ENCODE measurements at regions not wholly inside any gene's neighbourhood (a gene's known extent, or its start where the extent isn't known, plus 50 kb on each side); places are given as distances from the start of the nearest gene placed in this dataset.

DNA sequence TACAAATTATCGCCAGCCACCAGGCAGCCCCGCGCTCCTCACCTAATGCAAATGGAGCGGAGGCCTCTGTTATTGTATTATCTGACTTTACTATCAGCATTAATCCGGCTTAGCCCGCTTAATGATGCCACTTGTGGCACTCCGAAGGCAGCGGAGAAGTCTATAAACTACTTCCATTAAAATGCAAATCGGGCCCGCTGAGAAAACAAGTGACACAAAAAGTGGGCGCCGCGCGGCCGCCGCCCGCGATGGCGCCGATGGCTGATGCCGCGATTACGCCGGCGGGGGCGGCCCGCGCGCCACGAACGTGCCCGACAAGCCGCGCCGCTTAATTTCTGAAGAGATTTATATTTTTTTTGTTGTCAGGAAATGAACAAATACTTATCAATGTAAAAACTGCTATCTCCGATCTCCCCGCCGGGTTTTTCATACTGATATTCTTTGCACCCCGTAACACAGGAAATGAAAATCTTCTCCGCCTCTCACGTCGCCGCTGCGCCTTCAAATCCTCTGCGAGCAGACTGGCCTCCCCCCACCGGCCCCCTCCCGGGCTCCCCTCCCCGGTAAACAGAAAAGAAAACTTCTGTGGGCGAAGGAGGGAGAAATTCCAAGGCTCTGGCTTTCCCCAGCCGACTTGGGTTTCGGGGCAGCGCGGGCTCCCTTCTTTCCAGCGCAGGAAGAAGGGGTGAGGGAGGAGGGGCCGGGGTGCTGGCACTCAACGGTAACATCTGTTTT lies 221.8 kb downstream of the INSIG2 start:
- Histone ChIP-seq H2AFZ (ENCODE audit: control insufficient read depth, low read depth, low read length) (peak overlapping the region; percentile 3; the same call in 1 of the 2 replicates), H3K9me3 (replicated peaks; ENCODE audit: control insufficient read depth, insufficient read depth, low read length) (no peaks in the 10 kb centered on the region), H3K36me3 (ENCODE audit: control insufficient read depth in 2 of 2, insufficient read depth in 2 of 2, low read length in 1 of 2) (no peaks in the 10 kb centered on the region), H3K79me2 (ENCODE audit: control insufficient read depth, insufficient read depth, low read length) (no peaks in the 10 kb centered on the region), H3K4me1 (ENCODE audit: control insufficient read depth, insufficient read depth, low read length) (no peaks in the 10 kb centered on the region), H3K4me2 (ENCODE audit: control insufficient read depth, insufficient read depth) (no peak overlapping the region), H3K9ac (ENCODE audit: control insufficient read depth, insufficient read depth, low read length) (peak overlapping the region; percentile 2; the same call in 1 of the 2 replicates), H4K20me1 (ENCODE audit: control insufficient read depth, insufficient read depth) (no peaks in the 10 kb centered on the region), H3K27ac (ENCODE audit: control insufficient read depth, insufficient read depth) (no peak overlapping the region), H3K4me3 (peak overlapping the region; percentile 40; the same call in 1 of the 2 replicates), H3K27me3 (replicated peaks in 1 of 2; ENCODE audit: control insufficient read depth in 2 of 2, insufficient read depth in 2 of 2, low read length in 1 of 2) (no peaks in the 10 kb centered on the region)
- CTCF ChIA-PET: no interaction called here
- intact Hi-C loops (cut with micrococcal nuclease; ENCODE audit: unreplicated experiment) (no loop called here), in situ Hi-C loops (cut with MboI) (no loop called here)
- RAD21 ChIA-PET (ENCODE audit: unreplicated experiment): no interaction called here
- 6% methylated on average over 53 of the region's 56 CpGs for WGBS (ENCODE audit: insufficient coverage, insufficient replicate concordance, low lambda C conversion rate, missing lambda C conversion rate)
- SMC1A ChIA-PET (ENCODE audit: uncharacterized antibody, unreplicated experiment): no interaction called here
- no TSS peak for BruUV-seq (replicated peaks)
- DNase-seq (ENCODE audit: low read depth, low spot score) (no peak), FAIRE-seq (no peak), ATAC-seq (peak; percentile 48)
- POLR2A ChIA-PET: no interaction called here
- TF ChIP-seq, protein P1, sequence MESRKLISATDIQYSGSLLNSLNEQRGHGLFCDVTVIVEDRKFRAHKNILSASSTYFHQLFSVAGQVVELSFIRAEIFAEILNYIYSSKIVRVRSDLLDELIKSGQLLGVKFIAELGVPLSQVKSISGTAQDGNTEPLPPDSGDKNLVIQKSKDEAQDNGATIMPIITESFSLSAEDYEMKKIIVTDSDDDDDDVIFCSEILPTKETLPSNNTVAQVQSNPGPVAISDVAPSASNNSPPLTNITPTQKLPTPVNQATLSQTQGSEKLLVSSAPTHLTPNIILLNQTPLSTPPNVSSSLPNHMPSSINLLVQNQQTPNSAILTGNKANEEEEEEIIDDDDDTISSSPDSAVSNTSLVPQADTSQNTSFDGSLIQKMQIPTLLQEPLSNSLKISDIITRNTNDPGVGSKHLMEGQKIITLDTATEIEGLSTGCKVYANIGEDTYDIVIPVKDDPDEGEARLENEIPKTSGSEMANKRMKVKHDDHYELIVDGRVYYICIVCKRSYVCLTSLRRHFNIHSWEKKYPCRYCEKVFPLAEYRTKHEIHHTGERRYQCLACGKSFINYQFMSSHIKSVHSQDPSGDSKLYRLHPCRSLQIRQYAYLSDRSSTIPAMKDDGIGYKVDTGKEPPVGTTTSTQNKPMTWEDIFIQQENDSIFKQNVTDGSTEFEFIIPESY (IDR thresholded peaks at IDR 0.05): no peak
- TF ChIP-seq SIN3A (IDR thresholded peaks at IDR 0.05; ENCODE audit: low read depth, low read length) (no peak), WRNIP1 (IDR thresholded peaks at IDR 0.05; ENCODE audit: borderline replicate concordance, low read depth, low read length) (no peak), ZSCAN29 (IDR thresholded peaks at IDR 0.05) (no peak), EP300 (IDR thresholded peaks at IDR 0.05; ENCODE audit: borderline replicate concordance in 1 of 2, control insufficient read depth in 1 of 2, low read depth in 2 of 2, low read length in 2 of 2) (no peak), RFX5 (IDR thresholded peaks at IDR 0.05; ENCODE audit: low read depth, low read length) (no peak), BHLHE40 (IDR thresholded peaks at IDR 0.05; ENCODE audit: borderline replicate concordance in 1 of 2, low read depth in 2 of 2, low read length in 1 of 2) (peak; percentile 23 to 54; a peak in 1 of 4 replicates), NR2C2 (IDR thresholded peaks at IDR 0.05; ENCODE audit: borderline replicate concordance, control insufficient read depth, insufficient read length, low read depth) (no peak), SMC3 (IDR thresholded peaks at IDR 0.05; ENCODE audit: borderline replicate concordance, low read length) (no peak), POU2F2 (IDR thresholded peaks at IDR 0.05; ENCODE audit: borderline replicate concordance, low read depth, low read length) (peak; percentile 57; the same call in 1 of the 3 replicates)
- TF ChIP-seq, protein P2, sequence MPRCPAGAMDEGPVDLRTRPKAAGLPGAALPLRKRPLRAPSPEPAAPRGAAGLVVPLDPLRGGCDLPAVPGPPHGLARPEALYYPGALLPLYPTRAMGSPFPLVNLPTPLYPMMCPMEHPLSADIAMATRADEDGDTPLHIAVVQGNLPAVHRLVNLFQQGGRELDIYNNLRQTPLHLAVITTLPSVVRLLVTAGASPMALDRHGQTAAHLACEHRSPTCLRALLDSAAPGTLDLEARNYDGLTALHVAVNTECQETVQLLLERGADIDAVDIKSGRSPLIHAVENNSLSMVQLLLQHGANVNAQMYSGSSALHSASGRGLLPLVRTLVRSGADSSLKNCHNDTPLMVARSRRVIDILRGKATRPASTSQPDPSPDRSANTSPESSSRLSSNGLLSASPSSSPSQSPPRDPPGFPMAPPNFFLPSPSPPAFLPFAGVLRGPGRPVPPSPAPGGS (IDR thresholded peaks at IDR 0.05; ENCODE audit: borderline replicate concordance, insufficient read depth, low read depth, low read length, poor library complexity, severe bottlenecking): no peak
- TF ChIP-seq, protein P3, sequence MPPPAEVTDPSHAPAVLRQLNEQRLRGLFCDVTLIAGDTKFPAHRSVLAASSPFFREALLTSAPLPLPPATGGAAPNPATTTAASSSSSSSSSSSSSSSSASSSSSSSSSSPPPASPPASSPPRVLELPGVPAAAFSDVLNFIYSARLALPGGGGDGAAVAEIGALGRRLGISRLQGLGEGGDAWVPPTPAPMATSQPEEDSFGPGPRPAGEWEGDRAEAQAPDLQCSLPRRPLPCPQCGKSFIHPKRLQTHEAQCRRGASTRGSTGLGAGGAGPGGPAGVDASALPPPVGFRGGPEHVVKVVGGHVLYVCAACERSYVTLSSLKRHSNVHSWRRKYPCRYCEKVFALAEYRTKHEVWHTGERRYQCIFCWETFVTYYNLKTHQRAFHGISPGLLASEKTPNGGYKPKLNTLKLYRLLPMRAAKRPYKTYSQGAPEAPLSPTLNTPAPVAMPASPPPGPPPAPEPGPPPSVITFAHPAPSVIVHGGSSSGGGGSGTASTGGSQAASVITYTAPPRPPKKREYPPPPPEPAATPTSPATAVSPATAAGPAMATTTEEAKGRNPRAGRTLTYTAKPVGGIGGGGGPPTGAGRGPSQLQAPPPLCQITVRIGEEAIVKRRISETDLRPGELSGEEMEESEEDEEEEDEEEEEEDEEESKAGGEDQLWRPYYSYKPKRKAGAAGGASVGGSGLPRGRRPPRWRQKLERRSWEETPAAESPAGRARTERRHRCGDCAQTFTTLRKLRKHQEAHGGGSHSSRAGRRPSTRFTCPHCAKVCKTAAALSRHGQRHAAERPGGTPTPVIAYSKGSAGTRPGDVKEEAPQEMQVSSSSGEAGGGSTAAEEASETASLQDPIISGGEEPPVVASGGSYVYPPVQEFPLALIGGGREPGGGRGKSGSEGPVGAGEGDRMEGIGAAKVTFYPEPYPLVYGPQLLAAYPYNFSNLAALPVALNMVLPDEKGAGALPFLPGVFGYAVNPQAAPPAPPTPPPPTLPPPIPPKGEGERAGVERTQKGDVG (CRISPR knock-in tag; IDR thresholded peaks at IDR 0.05): no peak
- TF ChIP-seq, protein P4, sequence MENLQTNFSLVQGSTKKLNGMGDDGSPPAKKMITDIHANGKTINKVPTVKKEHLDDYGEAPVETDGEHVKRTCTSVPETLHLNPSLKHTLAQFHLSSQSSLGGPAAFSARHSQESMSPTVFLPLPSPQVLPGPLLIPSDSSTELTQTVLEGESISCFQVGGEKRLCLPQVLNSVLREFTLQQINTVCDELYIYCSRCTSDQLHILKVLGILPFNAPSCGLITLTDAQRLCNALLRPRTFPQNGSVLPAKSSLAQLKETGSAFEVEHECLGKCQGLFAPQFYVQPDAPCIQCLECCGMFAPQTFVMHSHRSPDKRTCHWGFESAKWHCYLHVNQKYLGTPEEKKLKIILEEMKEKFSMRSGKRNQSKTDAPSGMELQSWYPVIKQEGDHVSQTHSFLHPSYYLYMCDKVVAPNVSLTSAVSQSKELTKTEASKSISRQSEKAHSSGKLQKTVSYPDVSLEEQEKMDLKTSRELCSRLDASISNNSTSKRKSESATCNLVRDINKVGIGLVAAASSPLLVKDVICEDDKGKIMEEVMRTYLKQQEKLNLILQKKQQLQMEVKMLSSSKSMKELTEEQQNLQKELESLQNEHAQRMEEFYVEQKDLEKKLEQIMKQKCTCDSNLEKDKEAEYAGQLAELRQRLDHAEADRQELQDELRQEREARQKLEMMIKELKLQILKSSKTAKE (IDR thresholded peaks at IDR 0.05; ENCODE audit: low read depth, poor library complexity, severe bottlenecking): no peak

Data from GM12878 (cell line).